GM19238 (cell line): ENCODE measurements at regions not wholly inside any gene's neighbourhood (a gene's known extent, or its start where the extent isn't known, plus 50 kb on each side); places are given as distances from the start of the nearest gene placed in this dataset.
"Not testable (repeated sequence)": the region's sequence is repeated elsewhere in the genome, so short reads cannot be mapped to it uniquely, and the experiment has no call there.

Source experiments
- DNase-seq: peaks from one replicate; pipeline ENCODE4 v3.0.0; 2011; ENCODE audit warnings: low spot score; ENCODE audit not compliant: insufficient read length

- DNase-seq, result no peak
Measured at GRCh38 chr1:94675373-94675772, 133.8 kb upstream of the F3 start.

DNA sequence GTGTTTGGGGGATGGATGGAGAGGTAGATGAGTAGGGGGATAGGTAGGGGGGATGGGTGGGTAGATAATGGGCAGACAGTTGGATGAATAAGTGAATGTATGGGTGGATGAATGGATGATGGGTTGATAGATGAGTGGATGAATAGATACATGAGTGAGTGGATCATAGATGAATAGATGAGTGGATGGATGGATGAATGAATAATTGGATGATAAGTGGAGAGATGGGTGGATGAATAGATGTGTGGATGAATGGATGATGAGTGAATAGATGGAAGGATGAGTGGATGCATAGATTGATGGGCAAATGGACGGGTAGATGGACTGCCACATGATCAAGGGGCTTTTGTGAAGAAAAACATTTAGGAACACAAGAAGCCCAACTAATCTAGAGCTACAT, 133.3 kb upstream of the F3 start:
- no peak for DNase-seq

DNA sequence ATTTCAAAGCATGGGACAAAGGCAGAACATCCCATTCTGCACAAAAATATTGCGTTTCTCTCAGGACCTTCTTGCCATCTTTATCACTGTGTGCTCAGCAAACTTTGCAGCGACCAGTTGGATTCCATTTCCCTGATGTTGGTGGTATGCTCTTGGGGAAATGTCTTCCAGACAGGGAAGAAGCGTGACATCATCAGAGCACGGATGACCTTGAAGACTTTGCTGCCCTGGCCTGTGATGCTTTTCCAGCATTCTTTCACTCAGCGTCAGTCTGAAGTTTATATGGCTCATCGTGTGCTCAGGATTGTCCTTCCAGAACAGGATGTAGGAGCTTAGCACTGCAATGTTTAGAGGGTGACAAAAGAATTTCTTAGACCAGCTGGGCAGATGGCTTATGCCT, 131.4 kb upstream of the F3 start:
- no peak for DNase-seq

- DNase-seq, result no peak
Measured at GRCh38 chr1:94672001-94672400, 130.4 kb upstream of the F3 start.

DNA sequence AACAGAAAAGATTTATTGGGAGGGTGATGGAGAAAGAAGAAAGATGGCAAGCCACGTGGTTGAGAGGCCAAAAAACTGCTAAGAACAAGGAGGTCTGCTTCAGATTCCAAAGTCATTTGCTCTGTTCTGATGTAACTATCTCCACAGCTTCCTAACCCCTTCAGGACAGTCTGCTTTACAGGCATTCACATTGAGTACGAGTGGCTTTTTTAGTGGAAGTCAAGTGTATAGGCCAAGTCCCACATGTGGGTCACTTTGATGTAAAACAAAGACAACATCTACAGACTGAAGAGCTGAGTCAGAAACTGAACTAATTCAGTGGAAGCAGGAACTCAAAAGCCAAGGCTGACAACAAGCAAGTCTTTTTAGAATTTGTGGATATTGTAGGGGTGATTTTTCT, 128.7 kb upstream of the F3 start:
- no peak for DNase-seq

- no peak for DNase-seq
Measured at GRCh38 chr1:94669198-94669597, 127.6 kb upstream of the F3 start.

DNA sequence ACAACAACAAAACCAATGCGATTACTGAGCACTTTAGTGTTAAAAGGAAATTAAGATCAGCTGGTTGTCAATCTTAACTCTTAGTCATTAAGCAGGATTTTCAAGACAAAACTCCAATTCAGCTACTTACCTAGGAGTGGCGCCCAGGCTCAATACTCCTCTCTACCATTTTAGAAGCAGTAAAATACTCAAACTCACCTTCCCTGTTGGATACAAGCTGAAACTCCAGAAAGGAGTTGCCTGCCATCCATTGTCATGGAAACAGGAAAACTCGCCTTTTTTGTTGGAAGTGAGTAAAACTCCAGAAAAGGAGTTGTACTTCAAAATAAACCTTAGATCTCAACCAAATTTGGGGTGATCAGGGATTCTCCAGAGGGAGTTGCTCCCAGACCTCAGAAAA, 127.0 kb upstream of the F3 start:
- DNase-seq, result no peak

DNA sequence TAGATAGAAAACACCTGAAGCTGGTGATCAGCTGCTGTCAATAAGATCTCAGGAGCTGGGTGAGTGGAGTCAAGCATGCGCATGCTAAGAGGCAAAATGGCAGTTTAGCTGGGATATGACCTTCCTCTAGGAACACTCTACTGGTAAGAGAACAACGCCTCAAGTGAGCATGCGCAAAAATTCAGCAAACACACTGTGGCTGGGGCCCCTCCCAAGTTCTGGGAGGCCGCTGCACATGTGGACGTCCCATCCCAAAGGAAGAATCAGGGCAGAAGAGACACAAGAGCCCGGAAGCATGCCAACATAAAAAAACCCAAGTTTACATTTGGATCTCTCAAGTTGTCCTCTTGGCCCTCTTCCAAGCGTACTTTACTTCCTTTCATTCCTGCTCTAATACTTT, 126.3 kb upstream of the F3 start:
- DNase-seq, result no peak

DNA sequence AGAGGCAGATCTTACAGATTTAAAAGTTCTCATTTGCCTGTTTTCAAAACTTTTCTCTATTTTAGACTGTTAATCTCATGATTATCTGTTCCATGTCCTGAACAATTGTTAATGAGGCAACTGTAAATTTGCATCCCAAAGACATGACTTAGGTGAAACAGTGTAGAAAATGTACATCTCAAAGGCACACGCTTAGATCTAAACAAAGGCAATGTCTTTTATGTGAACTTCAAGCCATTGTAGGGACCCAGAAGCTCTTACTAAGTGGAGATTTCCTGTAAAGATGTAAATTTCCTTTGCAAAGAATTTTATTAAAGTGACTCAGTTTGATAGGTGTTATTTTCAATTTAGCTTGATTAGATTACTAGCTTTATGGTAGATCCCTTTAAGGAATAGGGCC, 125.2 kb upstream of the F3 start:
- no peak for DNase-seq

DNA sequence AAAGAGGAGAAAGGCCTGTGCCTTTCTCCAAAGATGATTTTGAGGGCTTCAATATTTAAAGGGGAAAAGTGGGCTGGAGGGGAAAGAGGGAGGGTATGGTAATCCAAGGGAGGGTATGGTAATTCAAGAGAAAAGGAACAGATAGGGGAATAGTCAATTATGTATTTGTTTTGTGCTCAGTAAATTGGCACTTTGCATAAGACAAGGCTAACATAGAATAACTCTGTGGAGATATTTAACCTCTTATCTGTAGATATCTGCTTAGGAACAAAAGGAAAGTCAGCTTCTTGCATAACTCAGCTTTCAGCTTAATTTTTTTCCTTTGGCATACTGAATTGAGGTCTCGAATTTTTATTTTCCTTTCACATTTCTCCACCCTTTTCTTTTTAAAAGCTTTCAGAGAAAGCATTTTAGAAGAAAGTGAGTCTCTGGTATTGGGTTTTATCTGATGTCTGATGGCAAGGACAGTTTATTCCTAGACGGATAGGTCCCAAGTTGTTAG, 119.9 kb upstream of the F3 start:
- DNase-seq, result no peak

- no peak for DNase-seq
Measured at GRCh38 chr1:94660994-94661393, 119.4 kb upstream of the F3 start.

GRCh38 chr1:94660258-94660657, 118.7 kb upstream of the F3 start:
- no peak for DNase-seq

GRCh38 chr1:94659202-94659601, 117.6 kb upstream of the F3 start:
- DNase-seq, result not testable (repeated sequence)

DNA sequence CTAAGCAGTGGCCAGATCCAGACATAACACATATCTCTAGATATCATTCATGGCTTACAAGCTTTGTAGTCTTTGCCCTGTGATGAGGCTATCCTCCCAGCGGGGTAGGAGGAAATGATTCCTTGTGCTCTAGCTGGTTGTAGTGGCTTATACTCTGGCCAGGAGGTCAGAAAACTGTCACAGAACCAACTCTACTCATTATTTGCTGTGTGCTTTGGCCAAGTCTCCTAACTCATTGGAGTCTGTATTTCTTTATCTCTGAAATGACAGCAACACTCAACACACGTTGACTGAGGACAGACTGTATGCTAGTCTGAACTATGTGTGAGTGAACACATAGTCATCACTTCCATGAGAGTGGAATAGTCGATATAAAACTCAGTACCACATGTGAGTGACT, 116.7 kb upstream of the F3 start:
- no peak for DNase-seq

DNA sequence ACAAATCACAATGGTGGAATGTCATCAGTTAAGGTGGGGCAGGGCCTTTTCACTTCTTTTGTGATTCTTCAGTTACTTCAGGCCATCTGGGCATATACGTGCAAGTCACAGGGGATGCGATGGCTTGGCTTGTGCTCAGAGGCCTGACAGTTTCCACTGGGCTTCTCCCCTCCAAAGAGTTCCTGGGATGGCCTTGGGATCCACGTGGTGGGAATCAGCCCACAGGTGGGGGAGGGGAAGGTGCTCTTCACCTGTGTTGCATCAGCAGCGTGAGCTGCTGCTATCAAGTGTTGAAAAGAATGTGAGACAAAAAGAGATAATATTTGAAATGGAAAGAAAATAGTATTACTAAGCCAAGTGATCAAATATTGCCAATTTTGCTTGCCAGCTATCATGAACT, 116.2 kb upstream of the F3 start:
- not testable (repeated sequence) for DNase-seq

DNA sequence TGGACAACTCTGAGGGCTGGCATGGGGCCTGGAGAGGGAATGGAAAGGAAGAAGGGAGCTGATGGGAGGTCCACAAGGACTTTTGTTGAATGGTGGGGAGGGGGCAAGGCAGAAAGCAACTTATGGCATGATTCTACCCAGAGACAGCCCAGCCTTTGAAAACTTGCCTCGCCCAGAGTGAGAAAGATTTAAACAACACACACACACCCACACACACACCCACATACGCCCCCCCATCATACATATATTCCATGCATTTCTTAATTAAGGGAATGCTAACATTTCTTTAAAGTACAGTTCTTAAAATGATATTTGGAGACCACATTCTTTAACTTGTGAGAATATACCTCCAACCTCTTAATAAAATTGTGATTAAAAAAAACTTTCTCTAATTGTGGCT, 115.4 kb upstream of the F3 start:
- no peak for DNase-seq

GRCh38 chr1:94654919-94655318, 113.4 kb upstream of the F3 start:
- no peak for DNase-seq

DNA sequence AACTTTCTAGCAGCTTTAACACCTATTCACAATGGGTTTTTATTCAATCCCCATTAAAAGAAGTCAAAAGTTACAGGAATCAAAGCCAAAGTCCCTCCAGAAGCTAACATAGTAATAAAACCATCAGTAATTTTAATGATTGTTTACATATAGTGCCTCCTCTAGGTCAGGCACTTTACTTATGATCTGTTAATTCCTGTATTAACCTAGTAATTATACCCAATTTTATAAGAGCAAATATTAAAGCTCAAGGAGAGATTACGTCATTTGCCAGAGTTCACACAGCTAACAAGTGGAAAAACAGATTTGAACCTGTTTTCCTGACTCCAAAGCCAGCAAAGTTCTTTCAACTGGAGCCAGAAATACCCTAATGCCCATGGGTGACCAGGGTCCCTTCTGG, 112.9 kb upstream of the F3 start:
- DNase-seq, result no peak

DNA sequence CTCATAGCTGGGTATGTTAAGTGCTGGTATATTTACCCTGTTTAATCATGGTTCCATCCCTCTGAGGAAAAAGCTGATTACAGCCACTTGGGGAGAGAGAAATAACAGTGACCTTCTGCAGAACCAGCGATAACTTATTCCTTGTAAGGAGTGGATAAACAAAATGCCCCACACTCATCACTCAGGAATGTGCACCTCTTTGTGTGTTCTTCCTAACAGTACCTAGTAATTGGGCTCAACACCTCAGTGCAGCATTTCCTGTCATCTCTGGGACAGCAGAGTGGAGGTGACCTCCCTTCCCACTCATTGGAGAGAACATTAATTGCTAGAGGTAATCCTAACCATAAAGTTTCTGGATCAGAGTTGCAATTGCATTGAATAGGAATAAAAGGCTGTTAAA, 112.5 kb upstream of the F3 start:
- DNase-seq, result no peak

GRCh38 chr1:94653454-94653853, 111.9 kb upstream of the F3 start:
- no peak for DNase-seq

GRCh38 chr1:94651076-94651475, 109.5 kb upstream of the F3 start:
- no peak for DNase-seq

DNA sequence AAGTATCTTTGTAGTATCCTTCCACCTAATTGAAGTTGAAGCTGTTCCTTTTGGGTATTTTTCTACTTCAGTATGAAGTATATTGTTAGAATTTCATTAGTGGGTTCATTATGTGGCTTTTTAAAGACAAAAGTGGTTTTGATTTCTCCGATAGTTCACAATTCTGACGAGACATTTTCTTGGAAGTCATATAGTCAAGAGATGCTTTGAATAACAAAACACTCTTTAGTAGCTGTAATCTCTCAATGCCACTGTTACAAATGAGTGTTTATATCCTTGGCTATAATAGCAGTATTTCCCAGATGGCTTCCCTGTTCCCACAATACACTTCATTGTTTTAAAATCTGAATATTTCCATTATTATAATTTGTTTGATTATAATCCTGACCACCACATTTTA, 108.7 kb upstream of the F3 start:
- no peak for DNase-seq

DNA sequence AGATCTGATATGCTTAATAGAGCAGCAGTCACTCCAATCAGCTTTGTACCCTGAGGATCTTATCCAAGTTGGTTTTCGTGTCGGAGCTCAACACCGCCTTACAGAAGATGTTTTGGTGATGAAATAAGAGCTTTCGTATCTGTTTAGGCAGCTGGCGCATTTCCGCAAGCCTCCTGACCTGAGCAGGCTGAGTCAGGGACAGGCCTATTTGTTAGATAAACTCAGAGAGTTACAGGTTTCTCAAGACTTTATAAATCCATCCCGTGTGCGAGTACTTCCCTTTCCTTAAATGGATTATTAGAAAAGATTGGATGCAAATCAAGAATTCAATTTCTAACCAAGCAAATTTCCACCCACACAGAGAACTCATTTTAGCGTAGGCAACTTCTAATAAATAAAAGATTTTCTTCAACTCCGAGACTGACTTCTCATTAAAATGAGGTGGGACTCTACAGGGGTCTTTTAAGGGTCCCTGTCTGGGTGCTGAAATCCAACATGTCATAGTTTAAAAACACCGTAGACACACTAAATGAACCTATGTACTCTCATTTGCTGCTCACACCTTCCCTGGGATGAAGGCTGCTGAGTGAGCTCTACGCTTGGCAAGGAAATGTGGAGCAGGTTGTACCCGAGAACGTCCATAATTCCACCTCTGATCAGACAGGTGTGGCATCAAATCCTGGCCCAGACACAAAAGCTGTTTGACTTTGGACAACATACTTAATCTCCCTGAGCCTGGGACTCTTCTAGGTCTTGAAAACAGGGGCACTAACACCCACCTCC, 106.9 kb upstream of the F3 start:
- DNase-seq, result no peak
